ENCODE measurements at regions not wholly inside any gene's neighbourhood (a gene's known extent, or its start where the extent isn't known, plus 50 kb on each side); places are given as distances from the start of the nearest gene placed in this dataset.
"Not testable (repeated sequence)": the region's sequence is repeated elsewhere in the genome, so short reads cannot be mapped to it uniquely, and the experiment has no call there.

GRCh38 chr3:4078903-4079302 is 224.3 kb upstream of the SETMAR start:
- TF ChIP-seq CTCF (IDR thresholded peaks at IDR 0.05; ENCODE audit: insufficient read depth, low read depth, low read length, missing control alignments), result no peak
- DNase-seq (ENCODE audit: low read depth), result peak; percentile 9
- no peak overlapping the region for H3K4me3 ChIP-seq (ENCODE audit: low read depth, low read length)

- H3K4me3 ChIP-seq (ENCODE audit: low read depth, low read length), result no peak overlapping the region
- no peak for TF ChIP-seq CTCF (IDR thresholded peaks at IDR 0.05; ENCODE audit: insufficient read depth, low read depth, low read length, missing control alignments)
- DNase-seq (ENCODE audit: low read depth), result no peak
These were observed 223.6 kb upstream of the SETMAR start for GRCh38 chr3:4079339-4080195.

- no peak for DNase-seq (ENCODE audit: low read depth)
- H3K4me3 ChIP-seq (ENCODE audit: low read depth, low read length), result no peak overlapping the region
- TF ChIP-seq CTCF (IDR thresholded peaks at IDR 0.05; ENCODE audit: insufficient read depth, low read depth, low read length, missing control alignments), result no peak
These were observed 219.7 kb upstream of the SETMAR start for GRCh38 chr3:4083225-4084015.

- H3K4me3 ChIP-seq (ENCODE audit: low read depth, low read length), result no peak overlapping the region
- DNase-seq (ENCODE audit: low read depth), result no peak
- no peak for TF ChIP-seq CTCF (IDR thresholded peaks at IDR 0.05; ENCODE audit: insufficient read depth, low read depth, low read length, missing control alignments)
These were observed 218.9 kb upstream of the SETMAR start for GRCh38 chr3:4084271-4084670.

GRCh38 chr3:4086662-4087061 is 216.5 kb upstream of the SETMAR start:
- H3K4me3 ChIP-seq (ENCODE audit: low read depth, low read length); DNase-seq (ENCODE audit: low read depth): not testable (repeated sequence)

GRCh38 chr3:4091786-4092185 is 211.4 kb upstream of the SETMAR start:
- no peak overlapping the region for H3K4me3 ChIP-seq (ENCODE audit: low read depth, low read length)
- no peak for TF ChIP-seq CTCF (IDR thresholded peaks at IDR 0.05; ENCODE audit: insufficient read depth, low read depth, low read length, missing control alignments)
- no peak for DNase-seq (ENCODE audit: low read depth)

- no peak overlapping the region for H3K4me3 ChIP-seq (ENCODE audit: low read depth, low read length)
- DNase-seq (ENCODE audit: low read depth), result no peak
- no peak for TF ChIP-seq CTCF (IDR thresholded peaks at IDR 0.05; ENCODE audit: insufficient read depth, low read depth, low read length, missing control alignments)
These were observed 205.4 kb upstream of the SETMAR start for GRCh38 chr3:4097801-4098200.

Data from GM12865 (cell line).